ENCODE measurements at regions not wholly inside any gene's neighbourhood (a gene's known extent, or its start where the extent isn't known, plus 50 kb on each side); places are given as distances from the start of the nearest gene placed in this dataset.

DNA sequence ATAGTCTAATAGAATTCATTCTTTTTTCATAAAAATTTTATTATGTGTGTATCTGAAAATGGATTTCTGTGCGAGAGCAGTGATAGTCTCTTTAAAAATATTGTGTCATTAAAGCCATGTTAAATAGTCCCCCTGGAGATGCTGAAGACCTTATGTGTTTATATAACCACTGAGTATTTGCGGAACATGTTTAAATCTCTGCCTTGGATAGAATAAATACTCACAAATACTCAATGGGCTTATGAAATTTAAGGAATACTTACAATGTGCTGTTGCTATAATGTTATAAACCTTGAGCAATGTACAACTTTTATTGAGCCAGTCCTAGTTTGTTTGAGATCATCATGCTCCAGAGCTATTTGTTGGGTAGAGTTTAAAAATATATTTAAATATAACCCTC lies 226.0 kb downstream of the SNAPC1 start:
- H3K27ac ChIP-seq, result no peak overlapping the region
- TF ChIP-seq, protein P1, sequence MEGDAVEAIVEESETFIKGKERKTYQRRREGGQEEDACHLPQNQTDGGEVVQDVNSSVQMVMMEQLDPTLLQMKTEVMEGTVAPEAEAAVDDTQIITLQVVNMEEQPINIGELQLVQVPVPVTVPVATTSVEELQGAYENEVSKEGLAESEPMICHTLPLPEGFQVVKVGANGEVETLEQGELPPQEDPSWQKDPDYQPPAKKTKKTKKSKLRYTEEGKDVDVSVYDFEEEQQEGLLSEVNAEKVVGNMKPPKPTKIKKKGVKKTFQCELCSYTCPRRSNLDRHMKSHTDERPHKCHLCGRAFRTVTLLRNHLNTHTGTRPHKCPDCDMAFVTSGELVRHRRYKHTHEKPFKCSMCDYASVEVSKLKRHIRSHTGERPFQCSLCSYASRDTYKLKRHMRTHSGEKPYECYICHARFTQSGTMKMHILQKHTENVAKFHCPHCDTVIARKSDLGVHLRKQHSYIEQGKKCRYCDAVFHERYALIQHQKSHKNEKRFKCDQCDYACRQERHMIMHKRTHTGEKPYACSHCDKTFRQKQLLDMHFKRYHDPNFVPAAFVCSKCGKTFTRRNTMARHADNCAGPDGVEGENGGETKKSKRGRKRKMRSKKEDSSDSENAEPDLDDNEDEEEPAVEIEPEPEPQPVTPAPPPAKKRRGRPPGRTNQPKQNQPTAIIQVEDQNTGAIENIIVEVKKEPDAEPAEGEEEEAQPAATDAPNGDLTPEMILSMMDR (IDR thresholded peaks at IDR 0.05), result no peak
- TF ChIP-seq ZFX (IDR thresholded peaks at IDR 0.05; ENCODE audit: borderline replicate concordance), result no peak

DNA sequence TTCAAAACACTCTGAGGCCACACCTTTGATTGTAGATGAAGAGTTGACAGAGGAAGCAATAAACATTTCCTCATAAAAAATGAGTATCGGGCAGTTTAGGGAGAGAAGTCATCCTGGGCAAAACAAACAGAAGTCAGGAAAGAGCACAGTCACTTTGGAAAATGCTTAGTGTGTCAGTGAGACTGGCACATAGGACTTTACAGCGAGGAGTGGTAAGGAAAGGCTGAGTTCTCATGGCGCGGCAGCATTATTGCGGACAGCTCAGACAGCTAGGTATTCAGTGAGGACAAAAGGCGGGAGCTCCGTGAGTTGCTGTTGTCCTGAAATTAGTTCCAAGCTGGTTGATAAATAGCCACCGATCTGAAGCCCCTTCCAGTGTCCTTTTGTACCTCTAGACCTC lies 229.9 kb downstream of the SNAPC1 start:
- TF ChIP-seq, protein P1 (IDR thresholded peaks at IDR 0.05), result no peak
- no peak for TF ChIP-seq ZFX (IDR thresholded peaks at IDR 0.05; ENCODE audit: borderline replicate concordance)
- no peak overlapping the region for H3K27ac ChIP-seq

DNA sequence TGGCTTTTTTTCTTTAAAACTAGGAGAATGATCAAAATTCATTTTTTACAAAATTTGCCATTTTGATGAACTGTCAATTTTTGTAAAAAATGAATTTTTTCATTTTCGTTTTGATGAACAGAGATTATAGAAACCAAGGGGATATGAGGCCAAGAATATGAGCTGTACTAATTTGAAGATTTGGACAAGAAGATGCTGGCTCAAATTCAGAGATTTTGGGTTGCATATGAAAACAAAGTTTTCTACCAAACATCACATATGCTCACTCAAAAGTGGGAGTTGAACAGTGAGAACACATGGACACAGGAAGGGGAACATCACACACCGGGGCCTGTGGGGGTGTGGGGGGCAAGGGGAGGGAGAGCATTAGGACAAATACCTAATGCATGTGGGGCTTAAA lies 230.7 kb downstream of the SNAPC1 start:
- no peak for TF ChIP-seq ZFX (IDR thresholded peaks at IDR 0.05; ENCODE audit: borderline replicate concordance)
- TF ChIP-seq, protein P1 (IDR thresholded peaks at IDR 0.05), result no peak
- H3K27ac ChIP-seq, result no peak overlapping the region

DNA sequence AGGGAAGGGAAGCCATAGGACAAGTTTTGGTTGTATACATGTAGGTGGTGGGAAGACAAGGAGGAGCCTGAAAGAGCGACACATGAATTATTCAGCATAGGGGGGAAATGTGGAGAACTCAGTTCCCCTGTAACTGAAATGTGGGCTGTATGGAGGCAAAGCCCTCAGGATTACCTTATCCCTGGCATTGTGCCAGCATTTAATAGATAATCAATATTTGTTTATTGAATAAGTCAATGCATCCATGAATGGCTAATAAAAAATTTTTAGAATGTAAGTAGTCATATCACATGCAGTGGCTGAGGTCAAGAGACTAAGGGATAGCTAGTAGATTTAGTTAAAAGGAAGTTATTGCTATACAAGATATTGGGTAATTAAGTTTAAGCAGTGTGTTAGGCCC lies 232.4 kb downstream of the SNAPC1 start:
- no peak overlapping the region for H3K27ac ChIP-seq
- no peak for TF ChIP-seq ZFX (IDR thresholded peaks at IDR 0.05; ENCODE audit: borderline replicate concordance)
- TF ChIP-seq, protein P1 (IDR thresholded peaks at IDR 0.05), result no peak

DNA sequence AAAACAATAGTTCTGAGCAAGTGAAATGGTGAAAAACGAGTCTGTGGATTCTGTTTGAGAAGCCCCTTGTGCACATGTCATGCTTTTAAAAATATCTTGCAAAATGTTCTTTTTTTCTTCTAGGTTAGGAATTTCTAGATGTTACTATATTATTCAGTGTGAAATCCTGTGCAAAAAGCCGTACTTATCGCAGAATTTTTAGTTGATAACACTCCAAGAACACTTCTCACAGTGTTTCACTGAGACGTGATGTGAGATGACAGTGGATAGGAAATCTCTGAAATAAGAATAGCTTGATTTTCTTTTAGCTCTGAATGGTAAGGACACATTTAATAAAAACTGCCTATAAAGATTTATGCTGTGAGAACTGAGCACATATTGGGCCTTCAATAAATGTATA lies 234.5 kb downstream of the SNAPC1 start:
- no peak overlapping the region for H3K27ac ChIP-seq
- TF ChIP-seq ZFX (IDR thresholded peaks at IDR 0.05; ENCODE audit: borderline replicate concordance), result no peak
- TF ChIP-seq, protein P1 (IDR thresholded peaks at IDR 0.05), result no peak

DNA sequence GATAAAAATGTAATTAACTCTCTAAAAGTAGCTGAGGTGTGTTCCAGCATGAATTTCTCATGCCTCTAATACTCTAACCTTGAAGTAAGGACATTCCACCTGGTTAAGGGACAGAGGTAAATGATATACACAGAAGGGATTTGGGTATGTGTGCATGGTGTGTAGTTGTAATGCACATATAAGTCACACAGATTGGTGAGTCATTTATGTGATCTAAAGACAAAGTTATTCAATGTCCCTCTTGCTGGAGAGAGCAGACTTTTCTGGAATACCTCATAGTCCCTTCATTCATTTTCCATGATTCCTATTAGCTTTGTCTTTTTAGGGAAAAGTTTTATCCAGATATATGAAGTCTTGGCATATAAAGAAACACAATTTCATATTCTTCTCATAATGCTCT lies 234.9 kb downstream of the SNAPC1 start:
- no peak overlapping the region for H3K27ac ChIP-seq
- TF ChIP-seq ZFX (IDR thresholded peaks at IDR 0.05; ENCODE audit: borderline replicate concordance), result no peak
- TF ChIP-seq, protein P1 (IDR thresholded peaks at IDR 0.05), result no peak

DNA sequence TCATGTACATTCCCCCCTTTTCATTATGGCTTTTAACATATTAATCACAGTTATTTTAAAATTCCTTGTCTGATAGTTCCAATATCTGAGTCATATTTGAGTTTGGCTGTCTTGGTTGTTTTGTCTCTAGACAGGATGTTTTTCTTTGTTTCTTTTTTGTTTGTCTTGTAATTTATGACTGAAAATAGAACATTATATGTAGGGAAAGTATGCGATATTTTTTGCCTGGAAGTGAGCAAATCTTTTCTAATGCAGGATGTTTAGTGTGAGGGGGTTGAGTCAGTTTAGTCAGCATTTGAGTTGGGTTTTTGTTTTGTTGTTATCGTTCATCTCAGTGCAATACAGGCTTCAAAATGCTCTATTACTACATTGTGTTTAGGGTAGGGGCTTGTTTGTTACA lies 239.7 kb downstream of the SNAPC1 start:
- H3K27ac ChIP-seq, result no peak overlapping the region
- TF ChIP-seq, protein P1 (IDR thresholded peaks at IDR 0.05), result no peak
- no peak for TF ChIP-seq ZFX (IDR thresholded peaks at IDR 0.05; ENCODE audit: borderline replicate concordance)

All from 22Rv1 (cell line).